GM12873 (cell line): ENCODE measurements at regions not wholly inside any gene's neighbourhood (a gene's known extent, or its start where the extent isn't known, plus 50 kb on each side); places are given as distances from the start of the nearest gene placed in this dataset.

Experiments used
- CTCF ChIP-seq: IDR thresholded peaks from 2 replicates; pipeline ENCODE4 v1.5.1; 2012; ENCODE audit warnings: low read depth, mild to moderate bottlenecking, moderate library complexity, low read length, control low read depth; ENCODE audit not compliant: insufficient read depth; ENCODE audit errors: missing control alignments

GRCh38 chr20:57968120-57968519 is 258.3 kb upstream of the PMEPA1 start:
- TF ChIP-seq CTCF, result no peak

GRCh38 chr20:57967364-57967763 is 257.5 kb upstream of the PMEPA1 start:
- no peak for TF ChIP-seq CTCF

GRCh38 chr20:57966620-57967019 is 256.8 kb upstream of the PMEPA1 start:
- TF ChIP-seq CTCF, result no peak

GRCh38 chr20:57965441-57965840 is 255.6 kb upstream of the PMEPA1 start:
- no peak for TF ChIP-seq CTCF

GRCh38 chr20:57964011-57964862 is 254.4 kb upstream of the PMEPA1 start:
- TF ChIP-seq CTCF, result no peak

GRCh38 chr20:57960803-57961575 is 251.2 kb upstream of the PMEPA1 start:
- TF ChIP-seq CTCF, result no peak

GRCh38 chr20:57959589-57959988 is 249.8 kb upstream of the PMEPA1 start:
- no peak for TF ChIP-seq CTCF
